ENCODE measurements at regions not wholly inside any gene's neighbourhood (a gene's known extent, or its start where the extent isn't known, plus 50 kb on each side); places are given as distances from the start of the nearest gene placed in this dataset.

- no peak overlapping the region for H3K18ac ChIP-seq (ENCODE audit: extremely low read depth, low read length)
- 89% methylated on average over 2 of the region's 2 CpGs; no CpG with 5 or more reads in 1 of the 2 experiments for WGBS, 2 experiments (ENCODE audit: extremely low coverage in 1 of 2, insufficient coverage in 1 of 2, insufficient read length in 1 of 2, insufficient replicate concordance in 2 of 2, low coverage in 1 of 2, low lambda C conversion rate in 2 of 2, missing lambda C conversion rate in 1 of 2)
- TF ChIP-seq HDAC6 (IDR thresholded peaks at IDR 0.05; ENCODE audit: low read depth, low read length): no peak
- no peak for TF ChIP-seq TAF7 (optimal IDR thresholded peaks at IDR 0.05; ENCODE audit: borderline replicate concordance, low read depth, low read length)
- TF ChIP-seq CHD1 (IDR thresholded peaks at IDR 0.05; ENCODE audit: low read depth, low read length): no peak
- TF ChIP-seq SUZ12 (IDR thresholded peaks at IDR 0.05; ENCODE audit: low read length): no peak
- TF ChIP-seq BCL11A (IDR thresholded peaks at IDR 0.05; ENCODE audit: low read depth in 2 of 2, low read length in 2 of 2): no peak
- TF ChIP-seq CHD2 (IDR thresholded peaks at IDR 0.05; ENCODE audit: low read length): no peak
- TF ChIP-seq CBX8 (IDR thresholded peaks at IDR 0.05; ENCODE audit: borderline replicate concordance, low read depth, low read length): no peak
- TF ChIP-seq TAF1 (IDR thresholded peaks at IDR 0.05; ENCODE audit: low read depth, low read length): no peak
- TF ChIP-seq KDM4A (IDR thresholded peaks at IDR 0.05; ENCODE audit: low read depth, low read length, severe bottlenecking): no peak
- no peak for TF ChIP-seq GTF2F1 (IDR thresholded peaks at IDR 0.05; ENCODE audit: borderline replicate concordance, low read depth, low read length)
- no peak for TF ChIP-seq BRCA1 (IDR thresholded peaks at IDR 0.05; ENCODE audit: low read depth, low read length)
- no peak for TF ChIP-seq RXRA (IDR thresholded peaks at IDR 0.05; ENCODE audit: insufficient read depth, low read depth, low read length)
- TF ChIP-seq USF2 (IDR thresholded peaks at IDR 0.05; ENCODE audit: low read length): no peak
- TF ChIP-seq CREB1 (IDR thresholded peaks at IDR 0.05): no peak
- TF ChIP-seq MAX (IDR thresholded peaks at IDR 0.05): no peak
Measured at GRCh38 chr2:57859755-57860154, 186.9 kb upstream of the VRK2 start.

More at GRCh38 chr2:57859755-57860154, 186.9 kb upstream of the VRK2 start:
- no peak overlapping the region for H2AK5ac ChIP-seq (ENCODE audit: low read depth, low read length)
- H2BK12ac ChIP-seq (ENCODE audit: low read depth, low read length): no peak overlapping the region
- no peak overlapping the region for H3K23ac ChIP-seq (ENCODE audit: insufficient read length)
- DNase-seq (ENCODE audit: low read depth in 1 of 2, low spot score in 2 of 2): no peak
- no peak overlapping the region for H2BK15ac ChIP-seq (ENCODE audit: low read length)
- CTCF ChIA-PET (ENCODE audit: partially characterized antibody): no interaction called here
- no peak overlapping the region for H3K56ac ChIP-seq (replicated peaks; ENCODE audit: insufficient read length, low read depth, low read length)
- no peak overlapping the region for H2AFZ ChIP-seq (ENCODE audit: low read length)
- POLR2A ChIA-PET (ENCODE audit: partially characterized antibody): no interaction called here
- no peaks in the 10 kb centered on the region for H3K79me1 ChIP-seq (ENCODE audit: low read depth, low read length)
- no peaks in the 10 kb centered on the region for H4K20me1 ChIP-seq (replicated peaks in 1 of 2; ENCODE audit: control insufficient read depth in 1 of 2, insufficient read depth in 2 of 2, low read length in 2 of 2)
- H3K79me2 ChIP-seq (ENCODE audit: control insufficient read depth in 1 of 2, insufficient read depth in 2 of 2, low read length in 2 of 2): no peaks in the 10 kb centered on the region
- H4K8ac ChIP-seq (ENCODE audit: extremely low read depth, insufficient read depth, low read length): no peak overlapping the region
- no peak overlapping the region for H3K4me2 ChIP-seq (ENCODE audit: insufficient read depth in 1 of 2, low read depth in 2 of 2, low read length in 2 of 2)
- FAIRE-seq: no peak
- H4K91ac ChIP-seq (replicated peaks; ENCODE audit: insufficient read length, low read length): no peak overlapping the region
- H3K4me3 ChIP-seq (ENCODE audit: extremely low read depth in 1 of 4, insufficient read depth in 2 of 4, low read depth in 3 of 4, low read length in 4 of 4): no peak overlapping the region
- no peak overlapping the region for H3K9ac ChIP-seq (replicated peaks in 1 of 4; ENCODE audit: extremely low read depth in 1 of 4, low read depth in 3 of 4, low read length in 3 of 4)
- H2BK20ac ChIP-seq (ENCODE audit: low read length): no peak overlapping the region
- H4K5ac ChIP-seq (ENCODE audit: insufficient read length, low read depth, low read length): no peak overlapping the region
- no peak overlapping the region for H3K27ac ChIP-seq (ENCODE audit: low read depth, low read length)
- no peaks in the 10 kb centered on the region for H3K36me3 ChIP-seq (ENCODE audit: control insufficient read depth in 2 of 4, insufficient read depth in 4 of 4, low read length in 3 of 4)
- H3K23me2 ChIP-seq (ENCODE audit: low read depth, low read length): no peaks in the 10 kb centered on the region
- no peaks in the 10 kb centered on the region for H3K27me3 ChIP-seq (replicated peaks in 1 of 4; ENCODE audit: control insufficient read depth in 3 of 4, extremely low read depth in 1 of 4, insufficient read depth in 3 of 4, low read length in 3 of 4)
- no peaks in the 10 kb centered on the region for H3K4me1 ChIP-seq (replicated peaks in 1 of 4; ENCODE audit: control insufficient read depth in 3 of 4, insufficient read depth in 4 of 4, low read length in 3 of 4)
- H2BK120ac ChIP-seq (replicated peaks; ENCODE audit: low read depth, low read length): no peak overlapping the region
- no peak overlapping the region for H3K4ac ChIP-seq (replicated peaks; ENCODE audit: insufficient read length, low read depth, low read length)
- no peaks in the 10 kb centered on the region for H3K9me3 ChIP-seq (ENCODE audit: insufficient read depth in 2 of 2, low read depth in 1 of 2, low read length in 1 of 2)
- H2BK5ac ChIP-seq (ENCODE audit: low read depth, low read length): no peak overlapping the region
- H3K14ac ChIP-seq (ENCODE audit: insufficient read length): no peak overlapping the region

Data from H1 (cell line).